Renal pelvis (tissue), 1 donor: ENCODE measurements at regions not wholly inside any gene's neighbourhood (a gene's known extent, or its start where the extent isn't known, plus 50 kb on each side); places are given as distances from the start of the nearest gene placed in this dataset.

ENCODE experiments used
- DNase-seq: peaks from one replicate; pipeline ENCODE4 v3.0.0-alpha.2; 2013

DNA sequence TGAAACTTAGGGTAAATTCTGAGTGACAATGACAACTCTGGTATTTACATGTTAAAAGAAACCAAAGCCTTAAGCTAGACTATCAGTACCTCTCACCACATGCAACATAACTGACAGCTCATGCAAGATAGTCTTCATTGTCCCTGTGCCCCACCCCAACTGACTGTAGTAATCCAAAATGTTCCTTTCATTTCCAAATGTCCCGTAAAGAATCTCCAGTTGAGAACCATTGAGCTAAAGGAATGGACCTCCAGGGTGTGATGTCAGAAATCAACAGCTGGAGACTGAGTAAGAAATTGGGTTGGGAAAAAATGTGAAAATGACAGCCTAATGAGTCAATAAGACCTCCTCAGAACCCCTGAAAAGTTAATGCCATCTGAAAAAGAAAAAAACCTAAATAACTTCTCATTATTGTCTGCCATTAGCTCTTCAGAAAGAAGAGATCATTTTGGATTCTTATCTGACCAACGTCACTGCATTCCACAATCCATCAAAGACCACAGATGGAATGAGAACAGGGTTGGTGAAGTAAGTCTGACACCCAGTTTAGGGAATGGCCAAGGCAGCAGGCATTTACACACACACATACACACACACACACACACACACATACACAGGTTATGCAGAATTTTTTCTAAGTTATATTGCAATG is 51.7 kb upstream of the ACVR2A start:
- no peak for DNase-seq

DNA sequence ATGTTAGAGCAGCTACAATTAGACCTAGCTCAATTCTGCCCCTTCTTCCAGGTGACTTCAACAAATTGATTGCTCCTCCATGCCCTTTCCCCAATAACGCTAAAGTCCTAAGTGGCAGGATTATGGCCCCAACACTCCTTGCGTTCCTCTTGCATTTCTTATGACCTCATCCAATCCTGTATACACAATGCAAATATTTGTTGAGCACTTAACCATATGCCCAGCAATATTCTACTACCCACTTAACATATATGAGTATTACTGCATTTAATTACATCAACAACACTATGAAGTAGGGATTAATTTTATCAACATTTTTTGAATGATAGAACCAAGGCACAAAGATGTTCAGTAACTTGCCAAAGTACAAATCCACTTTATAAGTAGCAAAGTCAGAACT is 54.2 kb upstream of the ACVR2A start:
- no peak for DNase-seq

DNA sequence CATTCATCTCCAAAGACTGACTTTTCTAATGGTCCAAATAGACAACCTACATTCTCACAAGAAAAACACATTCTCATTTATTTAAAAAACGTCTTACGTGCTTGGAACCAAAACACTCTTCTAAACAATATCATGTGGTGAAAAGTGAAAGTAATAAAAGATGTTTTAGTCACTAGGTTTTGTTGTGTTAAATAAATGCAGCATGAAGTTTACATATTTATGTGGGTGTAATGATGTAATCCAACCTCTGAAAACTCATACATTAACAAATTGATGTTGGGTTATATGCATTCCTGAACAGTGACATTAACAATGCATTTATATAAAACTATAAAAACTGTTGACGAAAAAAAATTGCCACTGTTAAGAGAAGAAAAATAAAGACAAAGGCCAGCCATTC is 55.1 kb upstream of the ACVR2A start:
- DNase-seq = no peak

DNA sequence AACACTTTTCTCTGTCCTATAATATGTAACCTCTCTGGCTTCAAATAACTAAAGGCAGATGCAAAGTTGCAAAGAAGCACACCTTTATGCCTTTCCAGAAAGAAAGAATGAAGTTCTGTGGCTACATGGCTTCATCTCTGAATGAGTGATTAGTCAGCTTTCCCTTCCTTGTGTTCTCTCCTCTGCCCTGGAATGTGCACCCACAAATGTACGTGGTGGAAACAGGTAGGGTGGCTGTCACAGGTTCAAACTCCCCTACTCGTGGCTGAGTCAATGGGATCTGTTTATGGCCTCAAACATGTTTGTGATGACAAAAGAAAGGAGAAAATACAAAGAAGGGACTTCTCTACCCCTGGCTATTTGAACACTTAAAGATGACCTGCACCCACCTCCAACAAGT is 55.5 kb upstream of the ACVR2A start:
- no peak for DNase-seq

DNA sequence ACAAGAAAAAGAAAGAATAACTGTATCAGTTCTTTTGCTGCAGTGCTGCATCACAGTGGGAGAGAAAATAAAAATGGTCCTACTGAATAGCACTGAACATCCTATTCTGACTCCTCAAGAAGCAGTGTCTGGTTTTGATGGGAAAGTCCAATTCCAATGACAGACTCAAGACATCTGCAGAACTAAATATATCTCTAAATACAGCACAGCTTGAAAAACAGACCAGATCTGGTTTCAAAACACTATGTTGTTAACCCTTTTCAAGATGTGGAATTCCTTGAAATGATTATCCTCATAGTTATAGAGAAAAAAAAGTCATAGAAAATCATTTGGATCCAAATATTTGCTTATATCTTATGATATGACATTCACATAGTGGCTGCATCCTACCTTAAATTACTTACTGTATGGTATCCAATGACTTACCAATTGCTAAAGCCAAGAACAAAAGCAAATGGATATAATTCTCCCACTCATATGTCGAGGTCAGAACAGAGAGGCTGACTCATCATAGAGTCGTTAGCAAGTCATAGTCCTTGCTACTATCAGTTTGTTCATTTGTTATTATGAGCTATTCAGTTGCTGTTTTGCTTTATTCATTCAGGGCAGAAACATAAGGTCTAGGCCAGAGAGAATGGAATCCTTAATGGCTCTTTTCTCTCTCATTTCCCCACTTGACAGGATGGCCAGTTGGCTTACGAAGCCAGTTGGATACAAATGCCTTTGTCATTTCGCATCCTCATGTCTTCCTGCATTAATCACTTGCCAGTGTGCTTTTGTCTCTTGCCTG is 62.5 kb upstream of the ACVR2A start:
- DNase-seq = no peak

DNA sequence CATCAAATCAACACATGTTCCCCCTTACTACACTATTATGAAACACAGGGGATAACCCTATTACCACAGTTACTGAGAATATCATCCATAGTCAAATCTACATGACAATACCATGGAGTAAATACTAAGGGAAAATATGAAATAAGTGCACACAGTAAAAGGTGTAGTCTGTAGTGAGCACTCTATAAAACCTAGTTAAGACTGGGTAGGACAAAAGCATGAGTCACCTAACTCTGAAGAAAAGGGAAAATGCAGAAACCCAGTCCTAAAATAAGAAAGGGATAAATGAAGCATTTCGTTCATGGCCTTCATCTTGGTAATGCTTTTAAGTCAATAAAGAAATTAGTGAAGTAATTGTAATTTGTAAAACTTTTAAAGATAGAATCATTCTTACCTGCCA is 65.4 kb upstream of the ACVR2A start:
- no peak for DNase-seq

DNA sequence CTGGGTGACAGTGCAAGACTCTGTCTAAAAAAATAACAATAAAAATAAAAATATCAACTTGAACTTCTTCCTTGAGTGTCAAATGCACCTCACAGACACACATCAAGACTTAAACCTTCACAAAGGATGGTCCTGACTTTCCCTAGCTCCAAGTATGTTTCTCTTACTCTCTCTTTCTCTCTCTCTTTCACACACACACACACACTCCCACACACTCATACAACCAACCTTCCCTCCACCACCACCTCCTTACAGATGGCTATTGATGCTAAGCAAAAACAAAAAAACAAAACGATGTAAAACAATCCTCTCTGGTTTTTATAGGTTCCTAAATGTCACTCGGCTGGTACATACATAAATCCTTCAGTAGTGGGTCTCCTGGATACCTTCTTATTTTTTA is 67.4 kb upstream of the ACVR2A start:
- DNase-seq = peak; percentile 4

DNA sequence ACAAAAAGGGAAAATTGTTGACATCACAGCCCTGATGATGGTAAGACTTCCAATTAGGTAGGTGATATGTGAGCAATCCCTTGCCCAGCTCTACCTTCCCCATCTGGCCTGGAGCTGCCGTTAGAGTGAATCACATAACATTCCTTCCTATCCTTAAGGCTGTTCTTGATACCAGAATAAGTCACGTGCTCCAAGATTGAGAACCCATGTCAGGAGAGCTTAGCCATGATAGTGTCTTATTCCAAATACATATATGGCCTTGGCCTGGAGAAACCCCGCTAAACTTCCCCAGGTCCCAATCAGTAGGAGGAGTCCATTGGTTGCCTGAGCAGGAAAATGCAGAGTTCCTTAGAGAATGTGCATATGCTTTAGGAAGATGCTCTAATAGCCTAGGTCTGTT is 70.0 kb upstream of the ACVR2A start:
- no peak for DNase-seq

DNA sequence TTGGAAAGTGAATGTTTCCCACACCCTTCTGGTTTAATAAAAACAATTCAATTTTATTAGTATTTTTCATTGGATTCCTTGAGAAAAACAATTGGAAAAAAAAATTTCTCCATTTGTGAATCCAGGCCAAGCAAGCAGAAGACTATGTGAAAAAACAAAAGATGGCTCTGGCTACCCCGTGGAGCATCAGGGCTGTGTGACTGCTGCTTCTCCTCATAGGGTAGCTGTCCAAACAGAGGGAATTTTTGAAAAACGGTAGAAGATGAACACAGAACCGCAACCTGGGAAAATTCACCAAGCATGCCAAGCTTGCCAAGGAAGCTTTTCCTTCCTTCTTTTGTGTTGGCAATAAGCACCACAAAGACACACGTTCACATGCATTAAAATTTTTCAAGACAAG is 71.3 kb upstream of the ACVR2A start:
- DNase-seq = no peak

DNA sequence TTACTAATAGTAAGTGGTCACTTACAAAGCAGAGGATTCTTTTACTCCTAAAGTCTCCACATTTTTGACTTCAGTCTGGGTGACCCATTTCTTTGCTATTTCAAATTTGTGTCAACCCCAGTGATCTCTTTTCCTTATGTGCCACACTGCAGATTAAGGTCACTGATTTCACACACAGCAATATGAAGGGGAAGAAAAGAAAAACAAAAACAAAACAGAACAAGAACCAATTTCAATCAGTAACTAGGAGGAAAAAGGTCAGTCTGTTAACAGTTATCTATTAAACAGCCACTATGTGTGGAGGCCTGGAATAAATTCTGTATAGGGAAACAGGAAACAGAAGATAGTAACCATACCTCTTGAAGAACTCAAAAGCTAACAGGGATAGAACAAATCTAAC is 72.0 kb upstream of the ACVR2A start:
- no peak for DNase-seq

DNA sequence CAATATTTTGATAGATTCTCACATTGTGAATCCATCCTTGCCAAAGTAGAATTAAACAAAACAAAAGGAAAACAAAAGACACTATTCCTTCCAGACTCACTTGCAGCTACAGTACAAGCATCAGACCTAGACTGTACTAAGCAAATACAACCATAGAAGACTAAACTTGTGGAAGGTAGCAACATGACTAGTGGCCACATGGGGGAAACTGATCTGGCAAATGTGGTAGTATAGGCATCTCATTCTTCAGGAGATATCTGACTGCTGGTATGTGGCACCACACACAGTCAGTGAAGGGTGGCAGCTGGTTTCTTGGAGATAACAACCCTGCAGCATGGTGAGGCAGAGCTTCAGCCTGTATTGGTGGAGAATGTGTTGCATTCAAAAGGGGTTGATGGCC is 81.0 kb upstream of the ACVR2A start:
- no peak for DNase-seq

DNA sequence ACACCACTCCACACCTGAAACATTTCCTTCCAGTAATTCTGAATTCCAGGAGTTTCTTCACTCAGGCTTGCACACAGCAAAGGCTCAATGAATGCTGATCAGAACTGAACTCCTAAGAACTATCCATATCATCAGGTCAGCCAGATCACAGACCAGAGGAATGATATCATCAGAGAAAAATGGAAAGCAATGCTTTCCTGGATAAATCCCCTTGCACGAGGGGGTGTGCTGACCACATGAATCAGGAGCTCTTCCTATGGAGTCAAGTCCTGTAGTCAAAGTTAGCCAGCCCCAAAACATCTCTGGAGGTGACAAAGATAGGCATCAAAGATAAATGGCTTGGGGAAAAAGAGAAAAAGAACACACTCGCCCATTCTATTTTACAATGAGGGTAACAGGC is 83.8 kb upstream of the ACVR2A start:
- DNase-seq = no peak

DNA sequence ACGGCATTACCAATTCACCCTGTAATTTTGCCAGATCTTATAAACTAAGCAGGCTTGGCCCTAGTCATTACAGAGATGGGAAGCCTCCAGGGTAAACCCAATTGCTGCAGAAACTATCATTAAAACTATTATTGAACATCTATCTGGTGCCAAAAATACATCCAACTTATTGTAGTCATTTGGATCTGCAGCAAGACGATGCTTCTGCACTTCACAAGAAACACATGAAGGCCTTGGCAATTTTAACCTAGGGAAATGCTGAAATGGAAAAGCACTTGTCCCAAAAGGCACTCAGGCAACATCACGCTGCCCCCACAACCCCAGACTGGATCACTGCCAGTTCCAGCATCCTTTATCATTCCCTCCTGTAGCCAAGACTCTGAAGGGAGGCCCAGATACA is 85.3 kb upstream of the ACVR2A start:
- DNase-seq = no peak

DNA sequence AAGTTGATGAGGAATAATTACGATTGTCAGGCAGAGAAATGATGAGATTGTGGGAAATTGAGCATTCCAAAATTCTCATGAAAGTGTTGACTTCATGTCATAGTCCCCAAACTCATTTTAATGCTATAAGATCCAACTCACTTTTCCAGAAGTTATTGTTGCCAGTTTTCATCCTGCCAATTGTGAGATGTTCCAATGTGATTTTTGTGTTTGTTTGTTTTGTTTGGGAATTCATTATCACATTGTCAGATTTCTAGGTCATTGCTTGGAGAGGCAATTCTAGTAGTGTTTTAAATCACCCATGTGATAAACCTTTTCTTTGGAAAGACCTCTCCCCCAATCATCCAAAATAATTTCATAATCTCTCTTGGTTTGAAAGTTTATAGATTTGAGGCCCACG is 86.0 kb upstream of the ACVR2A start:
- DNase-seq = no peak

DNA sequence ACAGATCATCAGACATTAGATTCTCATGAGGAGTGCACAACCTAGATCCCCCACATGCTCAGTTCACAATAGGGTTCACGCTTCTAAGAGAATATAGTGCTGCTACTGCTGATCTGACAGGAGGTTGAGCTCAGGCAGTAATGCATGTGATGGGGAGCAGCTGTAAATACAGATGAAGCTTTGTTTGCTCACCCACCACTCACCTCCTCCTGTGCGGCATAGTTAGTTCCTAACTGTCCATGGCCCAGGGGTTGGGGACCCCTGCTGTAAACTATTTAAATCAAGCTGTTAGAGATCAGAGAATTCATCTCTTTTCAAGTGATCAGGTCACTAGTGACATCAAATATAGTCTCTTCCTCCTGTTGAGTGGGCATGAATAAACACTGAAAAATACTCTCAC is 88.8 kb upstream of the ACVR2A start:
- peak; percentile 2 for DNase-seq

DNA sequence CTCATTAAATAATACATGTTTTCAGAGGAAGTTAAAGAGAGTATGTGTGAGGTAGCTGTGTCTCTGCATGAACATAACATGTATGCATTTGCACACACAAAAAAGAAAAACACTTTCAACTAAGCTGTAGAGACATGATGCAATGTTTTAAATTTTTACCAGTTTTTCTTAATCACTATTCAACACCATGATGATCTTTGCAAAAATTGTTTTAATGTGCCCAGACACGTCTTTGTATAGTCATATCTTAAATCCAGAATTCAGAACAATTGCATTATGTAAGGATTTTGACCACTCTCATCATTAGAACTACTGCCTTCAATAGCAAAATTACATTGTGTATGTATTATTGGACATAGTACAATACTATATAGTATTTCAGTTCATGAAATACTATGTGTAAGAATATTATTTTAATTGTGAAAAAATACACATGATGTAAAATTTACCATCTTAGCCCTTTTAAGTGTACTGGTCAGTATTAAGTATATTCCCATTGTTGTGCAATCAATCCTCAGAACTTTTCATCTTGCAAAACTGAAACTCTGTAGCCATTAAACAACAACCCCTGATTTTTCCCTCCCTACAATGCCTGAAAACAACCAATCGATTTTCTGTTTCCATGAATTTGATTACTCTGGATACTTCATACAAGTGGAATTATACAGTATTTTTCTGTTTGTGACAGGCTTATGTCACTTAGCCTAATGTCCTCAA is 104.5 kb upstream of the ACVR2A start:
- DNase-seq = no peak

DNA sequence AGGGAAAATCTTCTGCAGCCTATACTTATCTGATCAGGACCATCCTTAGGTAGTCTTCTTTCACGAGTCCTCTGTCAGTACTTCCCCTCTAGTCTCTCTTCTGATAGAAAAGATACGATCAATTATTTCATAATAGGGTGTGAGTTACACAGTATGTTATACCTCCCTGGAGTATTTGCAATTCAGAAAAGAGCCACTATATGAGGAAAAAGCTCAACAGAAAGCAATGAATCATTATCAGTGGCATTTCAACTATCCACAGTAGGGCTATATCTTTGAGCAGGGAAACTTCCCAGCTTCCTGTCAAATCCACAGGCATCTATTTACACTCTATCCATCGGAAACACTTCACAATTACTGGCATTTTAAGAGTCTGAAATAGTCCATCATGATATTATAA is 105.3 kb upstream of the ACVR2A start:
- DNase-seq = no peak

DNA sequence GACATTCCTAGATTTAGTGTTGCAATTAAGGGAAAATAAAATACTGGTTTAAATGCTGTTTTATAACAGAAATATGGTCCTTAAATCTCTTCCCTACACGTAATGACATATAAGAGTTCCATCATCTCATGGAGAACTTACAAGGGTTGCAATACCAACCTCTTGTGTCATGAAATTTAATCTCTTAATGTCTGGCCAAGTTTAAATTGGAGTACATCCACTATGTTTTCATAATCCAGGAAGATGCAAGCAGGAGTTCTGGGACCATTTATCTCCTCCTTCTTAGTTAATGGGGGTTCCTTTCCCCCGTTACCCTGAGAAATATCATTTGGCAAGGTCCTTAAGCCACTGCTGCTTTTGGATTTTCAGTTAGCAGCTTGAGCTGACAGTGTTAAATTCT is 126.0 kb upstream of the ACVR2A start:
- DNase-seq = no peak

DNA sequence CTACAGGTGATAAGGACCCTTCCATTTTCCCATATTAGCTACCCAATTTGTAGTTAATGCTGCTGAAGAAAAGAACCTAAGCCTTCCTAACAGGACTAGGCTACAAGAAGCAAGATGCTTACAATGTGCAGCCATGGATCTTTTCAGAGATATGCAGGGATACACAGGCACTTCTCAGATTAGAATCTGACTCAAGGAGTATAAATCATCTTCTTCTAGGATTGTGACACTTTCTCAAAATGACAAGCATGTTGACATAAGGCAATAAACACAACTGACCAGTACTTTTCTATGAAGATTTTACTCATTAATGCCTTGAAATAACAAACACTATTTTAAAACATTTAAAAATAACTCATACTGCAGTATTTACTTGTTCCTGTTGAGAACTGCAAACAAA is 127.9 kb upstream of the ACVR2A start:
- DNase-seq = no peak

DNA sequence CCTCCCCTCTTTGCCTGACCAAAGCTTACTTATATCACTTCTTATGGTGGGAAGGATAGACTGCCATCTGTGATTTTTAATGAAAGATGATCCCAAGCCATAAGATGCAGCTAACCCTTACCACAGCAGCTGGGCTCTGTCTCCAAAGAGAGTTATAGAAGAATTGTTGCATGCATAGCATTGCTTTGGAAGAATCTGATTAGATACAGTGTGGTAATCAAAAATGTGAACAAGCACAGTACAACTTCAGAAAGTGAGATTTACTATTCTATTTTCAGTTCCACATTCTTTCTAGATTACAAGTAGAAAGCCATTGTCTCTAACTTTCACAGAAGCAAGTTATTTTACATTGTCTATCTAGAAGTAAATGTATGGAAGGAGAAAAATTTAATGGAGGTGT is 129.0 kb upstream of the ACVR2A start:
- DNase-seq = peak; percentile 4

DNA sequence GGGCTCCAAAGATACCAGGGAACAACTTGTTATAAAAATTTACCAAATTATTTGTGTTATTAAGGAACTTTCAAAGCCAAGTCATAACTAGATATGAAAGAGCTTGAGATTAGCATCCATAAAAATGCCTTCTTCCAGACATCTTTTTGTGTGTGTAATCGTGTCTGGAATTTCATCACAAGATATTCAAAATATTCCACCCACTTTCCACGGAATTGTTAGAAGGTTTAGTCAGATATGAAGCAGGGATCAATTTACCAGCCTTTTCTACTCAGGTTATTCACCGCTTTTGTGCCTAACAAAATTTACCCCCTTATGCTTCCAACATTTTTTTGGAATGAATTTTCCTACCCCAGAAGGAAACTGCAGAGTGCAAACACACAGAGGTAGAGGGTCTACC is 130.2 kb upstream of the ACVR2A start:
- no peak for DNase-seq

DNA sequence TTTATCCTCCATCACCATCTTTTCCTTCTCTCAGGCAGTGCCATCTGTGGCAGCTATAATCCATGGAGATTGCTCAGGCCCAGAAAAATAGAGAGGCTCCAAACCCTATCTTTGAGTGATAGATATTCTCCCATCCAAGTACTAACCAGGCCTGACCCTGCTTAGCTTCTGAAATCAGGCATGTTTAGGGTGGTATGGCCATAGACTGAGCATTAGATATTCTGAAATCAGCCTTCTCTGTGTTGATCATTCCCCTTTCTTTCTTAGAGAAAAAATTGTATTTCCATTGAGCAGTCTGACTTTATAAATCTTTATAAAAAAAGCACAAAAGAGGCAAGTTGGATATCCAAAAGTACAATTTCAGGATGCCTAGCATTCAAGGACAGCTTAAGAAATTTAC is 131.5 kb upstream of the ACVR2A start:
- no peak for DNase-seq

DNA sequence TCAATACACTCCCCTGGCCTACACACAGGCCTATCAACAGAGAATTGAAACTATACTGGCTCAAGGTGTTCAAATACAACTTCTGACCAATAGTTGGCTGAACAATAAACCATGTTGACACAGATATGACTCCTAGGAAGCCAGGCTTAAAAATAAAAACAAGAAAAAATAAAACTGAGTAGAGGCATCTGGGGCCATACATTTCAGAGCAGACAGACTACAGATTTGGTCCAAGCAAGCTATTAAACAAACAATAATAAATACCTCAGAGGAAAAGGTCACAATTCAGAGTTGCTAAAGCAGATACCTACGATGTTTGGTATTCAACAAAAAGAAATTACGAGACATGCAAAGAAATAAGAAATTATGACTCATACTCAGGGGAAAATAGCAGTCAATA is 132.8 kb upstream of the ACVR2A start:
- no peak for DNase-seq
